ENCODE measurements at regions not wholly inside any gene's neighbourhood (a gene's known extent, or its start where the extent isn't known, plus 50 kb on each side); places are given as distances from the start of the nearest gene placed in this dataset.

- H3K27me3 ChIP-seq (ENCODE audit: low read depth) = no peaks in the 10 kb centered on the region
- ATAC-seq (no peak), DNase-seq (no peak)
- intact Hi-C loops (cut with DNase I) = no loop called here
- H3K4me3 ChIP-seq = no peak overlapping the region
- peaks cover 6% of the 10 kb centered on the region for H3K4me1 ChIP-seq
- H3K27ac ChIP-seq = no peak overlapping the region
- H3K36me3 ChIP-seq = no peaks in the 10 kb centered on the region
- TF ChIP-seq, protein P1, sequence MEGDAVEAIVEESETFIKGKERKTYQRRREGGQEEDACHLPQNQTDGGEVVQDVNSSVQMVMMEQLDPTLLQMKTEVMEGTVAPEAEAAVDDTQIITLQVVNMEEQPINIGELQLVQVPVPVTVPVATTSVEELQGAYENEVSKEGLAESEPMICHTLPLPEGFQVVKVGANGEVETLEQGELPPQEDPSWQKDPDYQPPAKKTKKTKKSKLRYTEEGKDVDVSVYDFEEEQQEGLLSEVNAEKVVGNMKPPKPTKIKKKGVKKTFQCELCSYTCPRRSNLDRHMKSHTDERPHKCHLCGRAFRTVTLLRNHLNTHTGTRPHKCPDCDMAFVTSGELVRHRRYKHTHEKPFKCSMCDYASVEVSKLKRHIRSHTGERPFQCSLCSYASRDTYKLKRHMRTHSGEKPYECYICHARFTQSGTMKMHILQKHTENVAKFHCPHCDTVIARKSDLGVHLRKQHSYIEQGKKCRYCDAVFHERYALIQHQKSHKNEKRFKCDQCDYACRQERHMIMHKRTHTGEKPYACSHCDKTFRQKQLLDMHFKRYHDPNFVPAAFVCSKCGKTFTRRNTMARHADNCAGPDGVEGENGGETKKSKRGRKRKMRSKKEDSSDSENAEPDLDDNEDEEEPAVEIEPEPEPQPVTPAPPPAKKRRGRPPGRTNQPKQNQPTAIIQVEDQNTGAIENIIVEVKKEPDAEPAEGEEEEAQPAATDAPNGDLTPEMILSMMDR (IDR thresholded peaks at IDR 0.05) = no peak
- H3K9me3 ChIP-seq = no peaks in the 10 kb centered on the region
Measured at GRCh38 chr7:17207220-17207619, 91.2 kb upstream of the AHR start.

GRCh38 chr7:17209101-17209500 is 89.4 kb upstream of the AHR start:
- no peaks in the 10 kb centered on the region for H3K36me3 ChIP-seq
- DNase-seq = no peak
- peaks cover 6% of the 10 kb centered on the region for H3K4me1 ChIP-seq
- no peak for ATAC-seq
- H3K9me3 ChIP-seq = no peaks in the 10 kb centered on the region
- TF ChIP-seq, protein P1 (IDR thresholded peaks at IDR 0.05) = no peak
- no peak overlapping the region for H3K4me3 ChIP-seq
- intact Hi-C loops (cut with DNase I) = no loop called here
- H3K27ac ChIP-seq = no peak overlapping the region
- H3K27me3 ChIP-seq (ENCODE audit: low read depth) = no peaks in the 10 kb centered on the region

- intact Hi-C loops (cut with DNase I) = no loop called here
- Histone ChIP-seq H3K27ac (no peak overlapping the region), H3K4me1 (peaks cover 6% of the 10 kb centered on the region), H3K36me3 (no peaks in the 10 kb centered on the region), H3K9me3 (no peaks in the 10 kb centered on the region), H3K4me3 (no peak overlapping the region), H3K27me3 (ENCODE audit: low read depth) (no peaks in the 10 kb centered on the region)
- DNase-seq (no peak), ATAC-seq (no peak)
- TF ChIP-seq, protein P1 (IDR thresholded peaks at IDR 0.05) = no peak
Measured at GRCh38 chr7:17211307-17211836, 87.1 kb upstream of the AHR start.

DNA sequence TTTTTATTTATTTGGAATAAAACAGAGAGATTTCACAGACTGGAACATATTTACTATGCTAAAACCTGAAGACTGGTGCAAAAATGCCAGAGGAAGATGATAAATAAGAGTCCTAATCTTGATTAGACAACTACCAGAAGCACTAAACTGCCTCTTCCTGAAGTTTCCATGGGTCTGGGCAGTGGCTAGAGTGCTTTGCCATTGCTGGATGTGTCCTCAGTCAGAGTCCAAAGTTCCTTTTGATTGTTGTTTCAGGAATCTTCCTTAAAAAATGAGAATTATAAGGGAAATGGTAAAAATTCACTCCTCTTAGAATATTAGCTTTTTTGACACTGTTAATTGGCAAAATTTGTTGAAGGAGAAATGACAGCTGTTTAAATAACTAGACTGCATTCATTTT is 86.3 kb upstream of the AHR start:
- Histone ChIP-seq H3K36me3 (no peaks in the 10 kb centered on the region), H3K27me3 (ENCODE audit: low read depth) (no peaks in the 10 kb centered on the region), H3K4me3 (no peak overlapping the region), H3K27ac (no peak overlapping the region), H3K4me1 (peaks cover 3% of the 10 kb centered on the region), H3K9me3 (no peaks in the 10 kb centered on the region)
- ATAC-seq (no peak), DNase-seq (no peak)
- TF ChIP-seq, protein P1 (IDR thresholded peaks at IDR 0.05) = no peak
- intact Hi-C loops (cut with DNase I) = no loop called here

GRCh38 chr7:17227766-17228490 is 70.5 kb upstream of the AHR start:
- DNase-seq = no peak
- Histone ChIP-seq H3K27ac (no peak overlapping the region), H3K9me3 (no peaks in the 10 kb centered on the region), H3K4me3 (no peak overlapping the region), H3K4me1 (no peaks in the 10 kb centered on the region), H3K27me3 (ENCODE audit: low read depth) (no peaks in the 10 kb centered on the region), H3K36me3 (no peaks in the 10 kb centered on the region)
- intact Hi-C loops (cut with DNase I) = no loop called here
- TF ChIP-seq, protein P1 (IDR thresholded peaks at IDR 0.05) = no peak
- no peak for ATAC-seq

Data from lower lobe of right lung (tissue), 2 donors.